ENCODE measurements at regions not wholly inside any gene's neighbourhood (a gene's known extent, or its start where the extent isn't known, plus 50 kb on each side); places are given as distances from the start of the nearest gene placed in this dataset.

- no peaks in the 10 kb centered on the region for H3K9me3 Mint-ChIP-seq (ENCODE audit: unreplicated experiment)
- H3K4me1 Mint-ChIP-seq (ENCODE audit: low read depth, unreplicated experiment) = no peaks in the 10 kb centered on the region
- ChIA-PET CTCF (no interaction called here), POLR2A (no interaction called here)
- H3K27me3 ChIP-seq (replicated peaks; ENCODE audit: control insufficient read depth, insufficient read depth, low read length) = no peaks in the 10 kb centered on the region
- peaks cover 3% of the 10 kb centered on the region for H3K27me3 Mint-ChIP-seq (ENCODE audit: insufficient read depth, unreplicated experiment)
- H3K27ac Mint-ChIP-seq (ENCODE audit: unreplicated experiment) = no peak overlapping the region
- no peaks in the 10 kb centered on the region for H3K4me1 ChIP-seq
- intact Hi-C loops (cut with micrococcal nuclease; ENCODE audit: unreplicated experiment) = no loop called here
- H3K36me3 Mint-ChIP-seq (ENCODE audit: insufficient read depth, unreplicated experiment) = no peaks in the 10 kb centered on the region
- H3K36me3 ChIP-seq (ENCODE audit: control insufficient read depth, insufficient read depth, low read length) = no peaks in the 10 kb centered on the region
- H3K4me3 ChIP-seq (ENCODE audit: low read depth, low read length) = no peak overlapping the region
- H3K9me3 ChIP-seq = no peaks in the 10 kb centered on the region
- TF ChIP-seq CTCF (IDR thresholded peaks at IDR 0.05; ENCODE audit: insufficient read depth in 1 of 2, low read depth in 1 of 2, low read length in 1 of 2, severe bottlenecking in 1 of 2, unreplicated experiment in 1 of 2) = no peak
- DNase-seq = no peak
- no peak overlapping the region for H3K4me3 Mint-ChIP-seq (ENCODE audit: unreplicated experiment)
- BruUV-seq (replicated peaks) = no TSS peak
Observed at GRCh38 chr13:31867709-31868108, 128.4 kb downstream of the RXFP2 start.

- ChIA-PET POLR2A (no interaction called here), CTCF (no interaction called here)
- H3K9me3 ChIP-seq = no peaks in the 10 kb centered on the region
- no peak for DNase-seq
- Mint-ChIP-seq H3K36me3 (ENCODE audit: insufficient read depth, unreplicated experiment) (no peaks in the 10 kb centered on the region), H3K4me3 (ENCODE audit: unreplicated experiment) (no peak overlapping the region), H3K27me3 (ENCODE audit: insufficient read depth, unreplicated experiment) (peaks cover 10% of the 10 kb centered on the region), H3K27ac (ENCODE audit: unreplicated experiment) (no peak overlapping the region), H3K9me3 (ENCODE audit: unreplicated experiment) (no peaks in the 10 kb centered on the region), H3K4me1 (ENCODE audit: low read depth, unreplicated experiment) (no peaks in the 10 kb centered on the region)
- H3K4me3 ChIP-seq (ENCODE audit: low read depth, low read length) = no peak overlapping the region
- no peaks in the 10 kb centered on the region for H3K4me1 ChIP-seq
- no peaks in the 10 kb centered on the region for H3K27me3 ChIP-seq (replicated peaks; ENCODE audit: control insufficient read depth, insufficient read depth, low read length)
- no peaks in the 10 kb centered on the region for H3K36me3 ChIP-seq (ENCODE audit: control insufficient read depth, insufficient read depth, low read length)
- TF ChIP-seq CTCF (IDR thresholded peaks at IDR 0.05; ENCODE audit: insufficient read depth in 1 of 2, low read depth in 1 of 2, low read length in 1 of 2, severe bottlenecking in 1 of 2, unreplicated experiment in 1 of 2) = no peak
- BruUV-seq (replicated peaks) = no TSS peak
- intact Hi-C loops (cut with micrococcal nuclease; ENCODE audit: unreplicated experiment) = no loop called here
Observed at GRCh38 chr13:31869582-31869981, 130.3 kb downstream of the RXFP2 start.

- ChIA-PET CTCF (no interaction called here), POLR2A (interaction anchor here (0.5 kb wide), 1 partner anchor 1970 kb away, joined by 3 read pairs; no protein-coding TSS in a partner anchor)
- intact Hi-C loops (cut with micrococcal nuclease; ENCODE audit: unreplicated experiment) = no loop called here
- Histone ChIP-seq H3K4me1 (no peaks in the 10 kb centered on the region), H3K27me3 (replicated peaks; ENCODE audit: control insufficient read depth, insufficient read depth, low read length) (no peaks in the 10 kb centered on the region), H3K9me3 (no peaks in the 10 kb centered on the region), H3K4me3 (ENCODE audit: low read depth, low read length) (no peak overlapping the region), H3K36me3 (ENCODE audit: control insufficient read depth, insufficient read depth, low read length) (no peaks in the 10 kb centered on the region)
- no TSS peak for BruUV-seq (replicated peaks)
- TF ChIP-seq CTCF (IDR thresholded peaks at IDR 0.05; ENCODE audit: insufficient read depth in 1 of 2, low read depth in 1 of 2, low read length in 1 of 2, severe bottlenecking in 1 of 2, unreplicated experiment in 1 of 2) = no peak
- Mint-ChIP-seq H3K27ac (ENCODE audit: unreplicated experiment) (no peak overlapping the region), H3K36me3 (ENCODE audit: insufficient read depth, unreplicated experiment) (no peaks in the 10 kb centered on the region), H3K4me3 (ENCODE audit: unreplicated experiment) (no peak overlapping the region), H3K27me3 (ENCODE audit: insufficient read depth, unreplicated experiment) (peaks cover 10% of the 10 kb centered on the region), H3K9me3 (ENCODE audit: unreplicated experiment) (no peaks in the 10 kb centered on the region), H3K4me1 (ENCODE audit: low read depth, unreplicated experiment) (no peaks in the 10 kb centered on the region)
- no peak for DNase-seq
Observed at GRCh38 chr13:31870511-31870910, 131.2 kb downstream of the RXFP2 start.

Measured in Caco-2 (cell line).